ENCODE measurements at regions not wholly inside any gene's neighbourhood (a gene's known extent, or its start where the extent isn't known, plus 50 kb on each side); places are given as distances from the start of the nearest gene placed in this dataset.
A peak's percentile ranks its signal among the peaks of the same experiment; 100 is the strongest.

- no peak for DNase-seq (ENCODE audit: low read depth in 4 of 4, low spot score in 3 of 4)
Measured at GRCh38 chr17:34527908-34528470, 51.4 kb upstream of the TMEM132E start.

GRCh38 chr17:34527136-34527907 lies 52.1 kb upstream of the TMEM132E start:
- no peak for DNase-seq (ENCODE audit: low read depth in 4 of 4, low spot score in 3 of 4)

GRCh38 chr17:34525651-34526050 lies 53.7 kb upstream of the TMEM132E start:
- DNase-seq (ENCODE audit: low read depth in 4 of 4, low spot score in 3 of 4): no peak

DNA sequence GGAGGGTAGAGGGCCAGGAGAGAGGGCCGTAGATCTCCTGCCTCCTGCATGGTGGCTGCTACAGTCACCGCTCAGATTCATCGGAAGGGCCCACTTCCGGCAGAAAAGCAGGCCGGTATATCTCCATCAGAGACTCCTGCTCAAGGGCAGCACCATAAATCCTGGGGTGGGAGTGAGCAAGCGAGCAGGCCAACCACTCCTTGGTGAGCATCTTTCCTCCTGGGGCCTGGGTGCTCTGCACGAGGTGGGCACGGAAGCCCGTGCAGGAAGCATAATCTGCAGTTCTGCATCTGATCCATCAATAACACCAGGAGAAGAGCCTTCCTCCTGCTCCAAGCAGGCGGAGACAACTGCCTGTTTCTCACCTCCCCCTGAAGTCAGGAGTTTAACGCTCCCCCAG lies 57.4 kb upstream of the TMEM132E start:
- DNase-seq (ENCODE audit: low read depth in 4 of 4, low spot score in 3 of 4): no peak

GRCh38 chr17:34519282-34519681 lies 60.1 kb upstream of the TMEM132E start:
- no peak for DNase-seq (ENCODE audit: low read depth in 4 of 4, low spot score in 3 of 4)

DNA sequence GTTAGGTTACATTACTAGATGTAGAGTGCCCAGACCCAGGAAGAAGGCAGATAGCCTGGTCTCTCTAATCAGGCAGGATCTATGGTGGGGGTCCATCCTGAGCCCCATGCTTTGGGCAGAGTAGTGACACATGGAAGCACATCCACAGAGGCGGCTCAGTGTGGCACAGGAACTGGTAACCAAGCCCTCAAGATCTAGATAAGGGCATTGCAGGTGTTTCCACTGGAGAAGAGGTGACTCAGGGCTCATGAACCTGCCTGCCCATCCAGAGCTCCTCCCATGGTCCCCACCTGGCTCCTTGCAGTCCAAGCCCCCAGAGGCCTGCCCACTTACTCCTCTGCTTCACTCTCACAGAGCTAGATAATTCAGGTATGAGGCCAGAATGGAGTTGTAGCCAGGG lies 62.0 kb upstream of the TMEM132E start:
- DNase-seq (ENCODE audit: low read depth in 4 of 4, low spot score in 3 of 4): no peak

GRCh38 chr17:34511931-34512330 lies 67.5 kb upstream of the TMEM132E start:
- no peak for DNase-seq (ENCODE audit: low read depth in 4 of 4, low spot score in 3 of 4)

GRCh38 chr17:34511265-34511664 lies 68.1 kb upstream of the TMEM132E start:
- no peak for DNase-seq (ENCODE audit: low read depth in 4 of 4, low spot score in 3 of 4)

DNA sequence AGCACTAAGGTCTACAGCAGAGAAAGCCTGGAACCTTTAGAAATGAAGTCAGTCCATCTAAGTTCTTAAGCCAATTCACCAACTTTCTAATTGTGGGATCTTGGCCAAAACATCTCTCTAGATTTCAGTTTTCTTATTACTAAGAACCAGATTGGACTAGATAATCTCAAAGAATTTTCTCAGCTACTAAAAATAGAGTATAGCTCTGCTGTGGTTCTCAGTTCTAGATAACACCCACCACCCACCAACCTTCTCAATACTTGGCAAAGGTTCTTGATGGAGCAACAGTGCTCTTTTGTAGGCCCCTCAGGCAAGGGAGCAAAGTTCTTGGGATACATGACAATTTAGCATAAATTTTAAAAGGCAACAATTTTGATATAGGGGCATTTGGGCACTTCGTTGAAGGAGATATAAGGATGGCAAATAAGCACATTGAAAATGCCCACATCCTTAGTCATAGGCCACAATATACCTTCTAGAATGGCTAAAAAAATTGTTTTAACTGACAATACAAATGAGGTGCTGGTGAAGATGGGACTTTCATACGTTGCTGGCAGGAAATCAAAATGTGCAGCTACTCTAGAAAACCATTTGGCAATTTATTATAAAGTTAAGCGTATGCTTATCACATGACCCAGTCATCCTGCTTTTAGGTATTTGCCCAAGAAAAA lies 74.4 kb upstream of the TMEM132E start:
- DNase-seq (ENCODE audit: low read depth in 4 of 4, low spot score in 3 of 4): no peak

DNA sequence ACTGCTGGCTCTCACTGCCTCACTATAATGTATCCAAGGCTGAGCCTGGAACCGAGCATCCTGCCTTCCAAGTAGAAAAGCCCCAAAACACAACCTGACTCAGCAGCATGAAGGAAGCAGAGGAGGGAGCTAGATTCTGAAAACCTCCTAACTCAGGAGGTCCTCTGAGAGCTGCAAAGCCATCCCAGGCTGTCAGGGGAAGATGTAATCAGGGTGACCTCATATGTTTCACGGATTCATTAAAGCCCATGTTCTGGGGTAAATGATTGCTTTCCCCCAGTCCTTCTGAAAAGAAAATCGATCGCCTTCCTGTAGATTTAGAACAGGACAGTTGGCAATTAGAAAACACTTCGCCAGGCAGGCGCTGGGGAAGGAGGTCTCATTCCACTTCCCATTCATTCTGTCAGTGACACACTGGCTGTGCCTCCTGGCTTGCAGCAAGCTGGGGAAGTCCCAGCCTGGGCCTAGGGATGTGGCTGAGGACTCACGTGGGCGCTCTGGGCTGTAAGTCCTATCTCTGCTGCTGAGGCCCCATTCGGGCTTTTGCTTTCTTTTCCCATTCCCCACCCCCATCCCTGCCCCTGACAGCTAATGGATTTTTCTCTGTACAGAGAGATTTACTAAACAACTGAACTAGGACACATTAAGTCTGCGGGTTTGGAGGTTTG lies 75.7 kb upstream of the TMEM132E start:
- no peak for DNase-seq (ENCODE audit: low read depth in 4 of 4, low spot score in 3 of 4)

DNA sequence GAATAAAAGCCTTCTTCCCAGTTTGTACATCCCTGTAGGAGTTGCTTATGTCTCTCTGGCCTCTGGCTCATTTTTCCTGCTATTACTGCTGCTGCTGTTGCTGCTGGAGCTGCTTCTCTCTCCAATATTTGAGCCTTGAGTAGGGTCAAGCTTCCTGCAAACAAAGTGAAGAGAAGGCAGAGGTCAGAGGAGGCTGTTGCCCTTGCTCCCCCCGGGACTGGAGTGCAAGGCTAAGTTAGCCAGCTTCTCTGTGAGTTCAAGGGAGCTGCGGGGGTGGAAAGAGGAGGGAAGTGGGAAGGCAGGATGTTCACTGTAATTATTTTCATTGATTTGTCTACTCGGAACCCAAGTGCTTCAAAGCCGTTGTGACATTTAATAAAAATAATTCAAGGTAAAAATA lies 77.0 kb upstream of the TMEM132E start:
- DNase-seq (ENCODE audit: low read depth in 4 of 4, low spot score in 3 of 4): no peak

DNA sequence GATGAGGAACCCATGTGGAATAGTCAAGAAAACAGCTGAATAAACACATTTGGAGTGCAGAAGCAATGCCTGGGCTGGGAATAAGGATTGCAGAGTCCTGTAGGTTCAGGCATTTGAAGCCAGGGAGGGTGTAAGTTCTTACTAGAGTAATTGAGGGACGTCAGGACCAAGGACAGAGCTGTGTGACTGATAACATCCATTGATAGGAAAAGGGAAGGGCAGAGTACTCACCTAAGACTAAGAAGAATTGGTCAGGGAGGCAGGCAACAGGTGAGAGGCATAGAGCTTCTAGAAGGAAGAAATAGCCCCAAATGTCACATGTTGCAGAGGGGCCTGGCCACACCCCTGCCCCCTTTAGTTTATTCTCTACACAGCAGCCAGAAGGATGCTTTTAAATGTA lies 79.8 kb upstream of the TMEM132E start:
- peak; percentile 20 to 40 (median 28) for DNase-seq (ENCODE audit: low read depth in 4 of 4, low spot score in 3 of 4)

- no peak for DNase-seq (ENCODE audit: low read depth in 4 of 4, low spot score in 3 of 4)
Measured at GRCh38 chr17:34493917-34494316, 85.5 kb upstream of the TMEM132E start.

GRCh38 chr17:34487626-34488025 lies 91.8 kb upstream of the TMEM132E start:
- no peak for DNase-seq (ENCODE audit: low read depth in 4 of 4, low spot score in 3 of 4)

DNA sequence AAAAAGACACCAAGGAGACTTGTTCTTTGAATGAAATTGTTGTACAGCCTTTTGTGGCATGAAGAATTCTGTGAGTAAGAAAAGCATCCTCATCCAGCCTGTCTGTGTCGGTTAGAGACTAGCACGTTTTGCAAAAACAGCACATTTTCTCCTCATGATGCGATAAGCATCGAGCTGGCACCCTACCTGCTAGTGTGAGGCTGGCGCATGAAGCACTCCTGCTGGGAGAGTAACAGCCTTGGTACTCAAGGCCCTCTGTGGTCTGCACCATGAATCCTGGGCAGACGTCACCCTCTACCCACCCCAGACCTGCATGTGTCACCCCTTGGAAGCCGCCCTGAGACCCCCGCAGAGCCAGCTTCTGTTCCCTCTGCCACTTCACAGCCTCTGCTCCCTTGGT lies 92.6 kb upstream of the TMEM132E start:
- DNase-seq (ENCODE audit: low read depth in 4 of 4, low spot score in 3 of 4): no peak

DNA sequence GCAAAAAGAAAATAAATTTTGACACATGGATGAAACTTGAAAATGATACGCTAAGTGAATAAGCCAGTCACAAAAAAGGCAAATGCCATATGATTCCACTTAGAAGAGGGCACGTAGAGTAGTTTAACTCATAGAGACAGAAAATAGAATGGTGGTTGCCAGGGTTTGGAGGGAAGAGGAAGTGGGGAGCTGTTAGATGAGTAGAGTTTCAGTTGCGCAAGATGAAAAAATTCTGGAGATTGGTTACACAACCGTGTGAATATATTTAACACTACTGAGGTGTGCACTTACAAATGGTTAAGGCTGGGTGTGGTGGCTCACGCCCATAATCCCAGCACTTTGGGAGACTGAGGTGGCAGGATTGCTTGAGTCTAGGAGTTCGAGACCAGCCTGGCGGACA lies 93.4 kb upstream of the TMEM132E start:
- no peak for DNase-seq (ENCODE audit: low read depth in 4 of 4, low spot score in 3 of 4)

DNA sequence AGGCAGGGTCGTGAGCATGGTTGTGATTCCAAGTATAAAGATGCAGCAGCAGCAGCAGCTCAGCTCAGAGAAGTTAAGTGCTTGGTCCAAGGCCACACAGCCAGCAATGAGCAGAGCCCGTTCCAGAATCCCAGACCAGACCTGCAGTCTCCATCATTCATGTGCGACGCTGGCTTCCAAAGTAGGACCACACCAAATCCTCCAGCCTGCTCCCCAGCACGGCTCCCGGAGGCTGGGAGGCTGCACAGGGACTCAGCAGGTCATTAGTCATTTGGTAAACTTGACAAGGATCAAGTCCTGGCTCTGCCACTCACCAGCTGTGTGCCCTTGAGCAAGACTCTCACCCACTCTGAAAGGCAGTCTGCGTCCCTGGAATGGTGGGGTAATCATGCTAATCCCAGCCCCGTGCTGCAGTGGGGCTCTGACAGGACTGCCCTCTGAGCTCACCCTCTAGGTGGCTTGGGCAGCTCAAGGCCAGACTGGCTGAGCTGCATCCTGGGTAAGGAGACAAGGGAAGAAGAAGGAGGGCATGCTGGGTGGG lies 95.1 kb upstream of the TMEM132E start:
- no peak for DNase-seq (ENCODE audit: low read depth in 4 of 4, low spot score in 3 of 4)

GRCh38 chr17:34482730-34483129 lies 96.7 kb upstream of the TMEM132E start:
- no peak for DNase-seq (ENCODE audit: low read depth in 4 of 4, low spot score in 3 of 4)

DNA sequence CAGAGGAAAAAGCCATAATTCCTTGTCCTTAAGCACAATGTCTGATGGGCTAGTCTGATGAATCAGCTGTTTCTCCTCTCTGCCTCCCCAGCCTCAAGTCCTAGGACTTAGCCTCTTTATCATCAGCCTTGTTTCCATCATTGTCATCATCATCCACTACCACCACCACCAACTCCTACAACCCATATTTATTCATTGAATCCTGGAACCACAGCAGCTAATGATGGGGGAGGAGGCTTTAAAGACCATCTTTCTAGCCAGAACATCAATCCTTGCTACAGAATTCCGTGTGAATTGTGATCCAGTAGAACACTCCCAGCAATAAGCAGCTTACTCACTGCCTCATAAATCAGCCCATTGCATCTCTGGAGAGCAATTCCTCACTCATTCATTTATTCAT lies 97.6 kb upstream of the TMEM132E start:
- no peak for DNase-seq (ENCODE audit: low read depth in 4 of 4, low spot score in 3 of 4)

DNA sequence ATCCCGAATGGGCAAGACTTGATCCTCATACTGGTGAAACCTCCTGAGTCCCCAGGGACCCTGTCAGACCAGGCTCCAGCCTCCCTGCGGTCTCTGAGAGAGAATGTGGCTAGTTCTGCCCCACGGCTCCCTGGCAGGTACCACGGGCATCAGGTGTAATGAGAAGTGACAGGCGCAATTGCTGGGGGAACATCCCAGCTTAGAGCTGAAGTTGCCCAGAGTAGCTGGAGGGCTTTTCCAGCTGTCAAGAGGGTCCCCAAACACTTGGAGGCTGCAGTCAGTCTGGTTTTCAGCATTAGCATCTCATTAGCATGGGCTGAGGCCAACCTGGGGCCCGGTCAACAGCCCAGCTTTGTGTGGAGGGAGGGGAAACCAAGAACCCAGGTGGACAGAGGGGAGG lies 100.0 kb upstream of the TMEM132E start:
- no peak for DNase-seq (ENCODE audit: low read depth in 4 of 4, low spot score in 3 of 4)

DNA sequence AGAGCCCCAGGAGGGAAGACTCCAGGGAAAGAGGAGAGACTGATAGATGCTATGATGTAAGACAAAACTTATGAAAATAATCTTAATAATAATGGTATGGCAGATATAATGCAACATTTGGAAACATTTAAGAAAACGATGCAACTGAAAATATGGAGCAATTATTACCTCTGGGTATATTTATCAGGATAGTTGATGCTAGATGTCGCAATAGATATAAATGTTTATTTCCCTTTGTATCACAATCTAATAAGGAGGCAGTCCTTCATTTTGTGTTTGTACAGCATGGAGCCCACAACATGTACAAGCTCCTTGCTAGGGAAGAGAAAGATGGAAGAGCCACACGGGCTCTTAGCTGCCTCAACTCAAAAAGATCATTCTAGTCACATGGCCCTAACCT lies 101.1 kb upstream of the TMEM132E start:
- DNase-seq (ENCODE audit: low read depth in 4 of 4, low spot score in 3 of 4): no peak

All from right renal pelvis (tissue), 4 donors.